HG03064 (cell line): ENCODE measurements at regions not wholly inside any gene's neighbourhood (a gene's known extent, or its start where the extent isn't known, plus 50 kb on each side); places are given as distances from the start of the nearest gene placed in this dataset.

Source experiments
- ATAC-seq: cut with Tn5 transposase; IDR thresholded peaks from one replicate; pipeline ENCODE4 v1.9.1; 2021; ENCODE audit warnings: low read depth; ENCODE audit not compliant: unreplicated experiment

- ATAC-seq = no peak
Observed at GRCh38 chr13:74346960-74347359, 212.8 kb upstream of the KLF12 start.

- no peak for ATAC-seq
Observed at GRCh38 chr13:74338341-74338740, 204.1 kb upstream of the KLF12 start.

- no peak for ATAC-seq
Observed at GRCh38 chr13:74336546-74336945, 202.3 kb upstream of the KLF12 start.

GRCh38 chr13:74335370-74335769, 201.2 kb upstream of the KLF12 start:
- ATAC-seq = no peak

GRCh38 chr13:74329962-74330361, 195.8 kb upstream of the KLF12 start:
- ATAC-seq = no peak

GRCh38 chr13:74325106-74325505, 190.9 kb upstream of the KLF12 start:
- no peak for ATAC-seq

GRCh38 chr13:74324338-74324737, 190.1 kb upstream of the KLF12 start:
- no peak for ATAC-seq

GRCh38 chr13:74322562-74322961, 188.4 kb upstream of the KLF12 start:
- ATAC-seq = no peak

GRCh38 chr13:74320282-74320681, 186.1 kb upstream of the KLF12 start:
- no peak for ATAC-seq

- no peak for ATAC-seq
Observed at GRCh38 chr13:74316547-74316946, 182.3 kb upstream of the KLF12 start.

- ATAC-seq = no peak
Observed at GRCh38 chr13:74306496-74306895, 172.3 kb upstream of the KLF12 start.

- ATAC-seq = no peak
Observed at GRCh38 chr13:74305876-74306275, 171.7 kb upstream of the KLF12 start.

- no peak for ATAC-seq
Observed at GRCh38 chr13:74301258-74301935, 167.2 kb upstream of the KLF12 start.

- no peak for ATAC-seq
Observed at GRCh38 chr13:74300162-74300561, 166.0 kb upstream of the KLF12 start.

- no peak for ATAC-seq
Observed at GRCh38 chr13:74299721-74300120, 165.5 kb upstream of the KLF12 start.

- ATAC-seq = no peak
Observed at GRCh38 chr13:74298923-74299322, 164.7 kb upstream of the KLF12 start.

- no peak for ATAC-seq
Observed at GRCh38 chr13:74289861-74290773, 155.9 kb upstream of the KLF12 start.

- no peak for ATAC-seq
Observed at GRCh38 chr13:74289107-74289506, 154.9 kb upstream of the KLF12 start.

GRCh38 chr13:74288361-74288911, 154.2 kb upstream of the KLF12 start:
- no peak for ATAC-seq

GRCh38 chr13:74287724-74288169, 153.5 kb upstream of the KLF12 start:
- no peak for ATAC-seq

GRCh38 chr13:74280795-74281490, 146.7 kb upstream of the KLF12 start:
- no peak for ATAC-seq
